Loucy (cell line): ENCODE measurements at regions not wholly inside any gene's neighbourhood (a gene's known extent, or its start where the extent isn't known, plus 50 kb on each side); places are given as distances from the start of the nearest gene placed in this dataset.
"Not testable (repeated sequence)": the region's sequence is repeated elsewhere in the genome, so short reads cannot be mapped to it uniquely, and the experiment has no call there.

Source experiments
- CTCF ChIP-seq: fragments of 200-600 bp; sonication (generic); conservative IDR thresholded peaks from 2 replicates; pipeline ENCODE4 v1.5.1; 2014; ENCODE audit warnings: mild to moderate bottlenecking, antibody characterized with exemption, low read length
- EZH2phosphoT487 ChIP-seq: fragments of 200-600 bp; IDR thresholded peaks from 2 replicates; pipeline ENCODE4 v1.6.1; 2018; ENCODE audit warnings: antibody characterized with exemption, mild to moderate bottlenecking, moderate library complexity, borderline replicate concordance

- TF ChIP-seq CTCF, EZH2phosphoT487: not testable (repeated sequence)
Observed at GRCh38 chr1:112854368-112854984, 101.5 kb downstream of the SLC16A1 start.
